ENCODE measurements at regions not wholly inside any gene's neighbourhood (a gene's known extent, or its start where the extent isn't known, plus 50 kb on each side); places are given as distances from the start of the nearest gene placed in this dataset.

- no peak overlapping the region for H3K27ac ChIP-seq
- peak; percentile 44 for DNase-seq
- H3K4me1 ChIP-seq = peaks cover 9 to 42% (median 26%) of the 10 kb centered on the region in 6 donors
- no peak overlapping the region for H3K4me3 ChIP-seq
- WGBS, 5 donors = 87 to 97% (median 91%) methylated on average over 11 to 13 of the region's 13 CpGs
- no peaks in the 10 kb centered on the region for H3K36me3 ChIP-seq
- peaks cover 0 to 25% (median 0%) of the 10 kb centered on the region in 7 donors for H3K27me3 ChIP-seq (replicated peaks in 1 of 7)
- H3K9me3 ChIP-seq = no peaks in the 10 kb centered on the region
- intact Hi-C loops (cut with DNase I; ENCODE audit: low total_unique reads) = loop anchor here (5.0 kb wide), 1 partner anchor 243 kb away; no protein-coding TSS in a partner anchor
- TF ChIP-seq POLR2A (IDR thresholded peaks at IDR 0.05) = no peak
- TF ChIP-seq POLR2AphosphoS5 (IDR thresholded peaks at IDR 0.05) = no peak
- no peak for TF ChIP-seq CTCF (IDR thresholded peaks at IDR 0.05 in 8 of 11, conservative IDR thresholded peaks at IDR 0.05 in 3 of 11)
These were observed 143.3 kb downstream of the SMAD6 start for GRCh38 chr15:66845266-66845785.

- no peak for TF ChIP-seq CTCF (IDR thresholded peaks at IDR 0.05 in 8 of 11, conservative IDR thresholded peaks at IDR 0.05 in 3 of 11)
- no peak for TF ChIP-seq POLR2AphosphoS5 (IDR thresholded peaks at IDR 0.05)
- TF ChIP-seq POLR2A (IDR thresholded peaks at IDR 0.05) = no peak
- intact Hi-C loops (cut with DNase I; ENCODE audit: low total_unique reads) = loop anchor here (5.0 kb wide), 1 partner anchor 244 kb away; no protein-coding TSS in a partner anchor
- peaks cover 12 to 42% (median 29%) of the 10 kb centered on the region in 6 donors for H3K4me1 ChIP-seq
- no peaks in the 10 kb centered on the region for H3K9me3 ChIP-seq
- H3K36me3 ChIP-seq = no peaks in the 10 kb centered on the region
- 76 to 94% (median 80%) methylated on average over 5 of the region's 5 CpGs for WGBS, 5 donors
- no peak overlapping the region for H3K4me3 ChIP-seq
- H3K27ac ChIP-seq = no peak overlapping the region
- no peak for DNase-seq
- peaks cover 0 to 25% (median 0%) of the 10 kb centered on the region in 7 donors for H3K27me3 ChIP-seq (replicated peaks in 1 of 7)
These were observed 144.0 kb downstream of the SMAD6 start for GRCh38 chr15:66846031-66846430.

- Histone ChIP-seq H3K9me3 (no peaks in the 10 kb centered on the region), H3K36me3 (no peaks in the 10 kb centered on the region), H3K4me1 (peaks cover 16 to 42% (median 31%) of the 10 kb centered on the region in 6 donors), H3K27ac (no peak overlapping the region), H3K4me3 (no peak overlapping the region), H3K27me3 (replicated peaks in 1 of 7) (peaks cover 0 to 24% (median 0%) of the 10 kb centered on the region in 7 donors)
- WGBS, 5 donors = 57 to 91% (median 80%) methylated on average over 4 of the region's 4 CpGs
- TF ChIP-seq CTCF (IDR thresholded peaks at IDR 0.05 in 8 of 11, conservative IDR thresholded peaks at IDR 0.05 in 3 of 11) (no peak), POLR2AphosphoS5 (IDR thresholded peaks at IDR 0.05) (no peak), POLR2A (IDR thresholded peaks at IDR 0.05) (no peak)
- intact Hi-C loops (cut with DNase I; ENCODE audit: low total_unique reads) = loop anchor here (5.0 kb wide), 1 partner anchor 245 kb away; no protein-coding TSS in a partner anchor
- peak; percentile 34 for DNase-seq
These were observed 144.8 kb downstream of the SMAD6 start for GRCh38 chr15:66846811-66847210.

GRCh38 chr15:66847565-66847991 lies 145.5 kb downstream of the SMAD6 start:
- DNase-seq = peak; percentile 46
- Histone ChIP-seq H3K36me3 (no peaks in the 10 kb centered on the region), H3K4me3 (no peak overlapping the region), H3K27me3 (replicated peaks in 1 of 7) (peaks cover 0 to 24% (median 0%) of the 10 kb centered on the region in 7 donors), H3K4me1 (peaks cover 16 to 38% (median 27%) of the 10 kb centered on the region in 6 donors), H3K27ac (no peak overlapping the region), H3K9me3 (no peaks in the 10 kb centered on the region)
- intact Hi-C loops (cut with DNase I; ENCODE audit: low total_unique reads) = loop anchor here (5.0 kb wide), 1 partner anchor 245 kb away; no protein-coding TSS in a partner anchor
- TF ChIP-seq POLR2A (IDR thresholded peaks at IDR 0.05) (no peak), POLR2AphosphoS5 (IDR thresholded peaks at IDR 0.05) (no peak), CTCF (IDR thresholded peaks at IDR 0.05 in 8 of 11, conservative IDR thresholded peaks at IDR 0.05 in 3 of 11) (no peak)
- WGBS, 5 donors = 69 to 92% (median 78%) methylated on average over 1 of the region's 1 CpG

Measured in spleen (tissue), 11 donors.